ENCODE measurements at regions not wholly inside any gene's neighbourhood (a gene's known extent, or its start where the extent isn't known, plus 50 kb on each side); places are given as distances from the start of the nearest gene placed in this dataset.

DNA sequence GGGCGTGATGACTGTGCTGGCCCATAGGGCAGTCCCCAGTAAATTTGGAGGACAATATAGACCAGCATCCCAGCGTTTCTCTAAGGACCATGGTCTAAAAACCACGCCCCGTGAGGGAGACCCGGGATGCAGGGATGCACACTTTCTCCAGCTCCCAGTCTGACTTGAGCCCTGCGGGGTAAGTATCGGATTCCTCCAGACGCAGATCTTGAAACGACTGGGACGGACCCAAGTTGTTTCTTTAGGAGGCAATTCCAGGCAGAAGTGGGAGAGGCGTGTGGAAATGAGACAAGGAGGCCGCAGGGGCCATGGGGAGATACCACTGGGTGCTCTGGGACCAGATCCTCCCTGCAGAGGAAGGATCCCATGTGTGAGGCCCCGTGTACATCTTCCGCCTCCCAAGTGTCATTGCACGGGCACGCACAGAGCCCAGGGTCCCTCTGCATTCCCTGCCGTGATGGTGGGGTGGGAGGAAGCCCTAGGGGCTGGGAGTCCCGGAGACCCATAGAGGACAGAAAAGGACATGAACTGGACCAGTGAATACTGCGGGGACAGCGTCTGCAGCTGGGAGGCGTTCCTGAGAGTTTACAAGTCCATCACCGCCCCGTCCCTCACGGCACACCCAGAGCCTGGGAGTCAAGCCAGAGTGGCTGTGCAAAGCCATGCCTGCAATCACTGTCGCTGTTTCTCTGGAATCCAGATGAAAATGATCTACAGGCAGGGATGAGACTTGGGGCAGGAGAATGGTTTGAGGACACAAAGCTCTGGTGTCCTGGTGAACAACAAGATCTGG, 522.9 kb downstream of the CDH26 start:
- TF ChIP-seq, protein P1, sequence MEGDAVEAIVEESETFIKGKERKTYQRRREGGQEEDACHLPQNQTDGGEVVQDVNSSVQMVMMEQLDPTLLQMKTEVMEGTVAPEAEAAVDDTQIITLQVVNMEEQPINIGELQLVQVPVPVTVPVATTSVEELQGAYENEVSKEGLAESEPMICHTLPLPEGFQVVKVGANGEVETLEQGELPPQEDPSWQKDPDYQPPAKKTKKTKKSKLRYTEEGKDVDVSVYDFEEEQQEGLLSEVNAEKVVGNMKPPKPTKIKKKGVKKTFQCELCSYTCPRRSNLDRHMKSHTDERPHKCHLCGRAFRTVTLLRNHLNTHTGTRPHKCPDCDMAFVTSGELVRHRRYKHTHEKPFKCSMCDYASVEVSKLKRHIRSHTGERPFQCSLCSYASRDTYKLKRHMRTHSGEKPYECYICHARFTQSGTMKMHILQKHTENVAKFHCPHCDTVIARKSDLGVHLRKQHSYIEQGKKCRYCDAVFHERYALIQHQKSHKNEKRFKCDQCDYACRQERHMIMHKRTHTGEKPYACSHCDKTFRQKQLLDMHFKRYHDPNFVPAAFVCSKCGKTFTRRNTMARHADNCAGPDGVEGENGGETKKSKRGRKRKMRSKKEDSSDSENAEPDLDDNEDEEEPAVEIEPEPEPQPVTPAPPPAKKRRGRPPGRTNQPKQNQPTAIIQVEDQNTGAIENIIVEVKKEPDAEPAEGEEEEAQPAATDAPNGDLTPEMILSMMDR (conservative IDR thresholded peaks at IDR 0.05): no peak
- TF ChIP-seq ZFX (IDR thresholded peaks at IDR 0.05): no peak
